IMR-90 (cell line): ENCODE measurements at regions not wholly inside any gene's neighbourhood (a gene's known extent, or its start where the extent isn't known, plus 50 kb on each side); places are given as distances from the start of the nearest gene placed in this dataset.

Experiments used
- ATAC-seq: fragments of 200-7000 bp; cut with Tn5 transposase; 2 replicates; pipeline ENCODE4 v1.9.1; 2020; ENCODE audit warnings: low read depth, mild to moderate bottlenecking, moderate library complexity
- BruUV-seq: library from RNA; stranded (reverse); fragments of 400-500 nt; replicated peaks from 2 replicates; lab custom pipeline; 2021; lab: Mats Ljungman, UMichigan
- CTCF ChIA-PET: fragments of 300-600 bp; formaldehyde crosslinking; extraction: SDS; loops from one replicate; lab custom pipeline; 2021; ENCODE audit warnings: antibody characterized with exemption; lab: Yijun Ruan, JAX
- POLR2A ChIA-PET: fragments of 300-600 bp; sonication (Branson Sonifier 250); formaldehyde crosslinking; loops from one replicate; lab custom pipeline; 2022; ENCODE audit warnings: antibody characterized with exemption; ENCODE audit not compliant: unreplicated experiment; lab: Charles Lee
- DNase-seq: peaks from one replicate; pipeline ENCODE4 v3.0.0; 2013
- H2AFZ ChIP-seq: replicated peaks from 2 replicates; pipeline ENCODE3; 2013; ENCODE audit warnings: low read length, mild to moderate bottlenecking; ENCODE audit not compliant: poor library complexity
- H2AK5ac ChIP-seq: 2 replicates; pipeline ENCODE4 v1.6.1; 2013; ENCODE audit warnings: low read depth, low read length, inconsistent platforms
- H2AK9ac ChIP-seq: replicated peaks from 2 replicates; pipeline ENCODE3; 2013; ENCODE audit warnings: mild to moderate bottlenecking, low read depth, low read length, moderate library complexity; ENCODE audit not compliant: poor library complexity
- H2BK120ac ChIP-seq: 2 replicates; pipeline ENCODE4 v1.6.1; 2013; ENCODE audit warnings: low read depth, low read length, inconsistent platforms
- H2BK15ac ChIP-seq: 3 replicates; pipeline ENCODE4 v1.6.1; 2013; ENCODE audit warnings: low read depth, low read length, inconsistent platforms
- H2BK20ac ChIP-seq: 2 replicates; pipeline ENCODE4 v1.6.1; 2013; ENCODE audit warnings: low read depth, mild to moderate bottlenecking, inconsistent platforms, low read length, moderate library complexity
- H2BK5ac ChIP-seq: 2 replicates; pipeline ENCODE4 v1.6.1; 2013; ENCODE audit warnings: mild to moderate bottlenecking, low read depth, low read length, inconsistent platforms; ENCODE audit not compliant: poor library complexity, severe bottlenecking
- H3K14ac ChIP-seq: replicated peaks from 2 replicates; pipeline ENCODE4 v1.6.1; 2013; ENCODE audit warnings: low read depth, low read length, inconsistent platforms
- H3K18ac ChIP-seq: 2 replicates; pipeline ENCODE4 v1.6.1; 2013; ENCODE audit warnings: low read depth, low read length, control low read depth
- H3K23ac ChIP-seq: 2 replicates; pipeline ENCODE4 v1.6.1; 2013; ENCODE audit warnings: low read depth, low read length, inconsistent platforms
- H3K27ac ChIP-seq: 2 replicates; pipeline ENCODE4 v1.5.1; 2013; ENCODE audit warnings: mild to moderate bottlenecking, control low read depth, low read length; ENCODE audit not compliant: insufficient read depth
- H3K27me3 ChIP-seq: 2 replicates; pipeline ENCODE4 v1.6.1; 2013; ENCODE audit warnings: low read length; ENCODE audit not compliant: control insufficient read depth, insufficient read depth
- H3K36me3 ChIP-seq: 2 replicates; pipeline ENCODE4 v1.6.1; 2013; ENCODE audit warnings: low read length, mixed read lengths; ENCODE audit not compliant: control insufficient read depth, insufficient read depth
- H3K4ac ChIP-seq: 2 replicates; pipeline ENCODE4 v1.6.1; 2013; ENCODE audit warnings: low read depth, low read length, inconsistent platforms
- H3K4me1 ChIP-seq: 2 replicates; pipeline ENCODE4 v1.6.1; 2013; ENCODE audit warnings: low read length, mixed read lengths; ENCODE audit not compliant: control insufficient read depth, insufficient read depth
- H3K4me2 ChIP-seq: 2 replicates; pipeline ENCODE4 v1.6.1; 2013; ENCODE audit warnings: low read depth, mild to moderate bottlenecking, control low read depth, low read length, moderate library complexity
- H3K4me3 ChIP-seq: 2 replicates; pipeline ENCODE4 v1.5.1; 2013; ENCODE audit warnings: low read depth, mild to moderate bottlenecking, control low read depth, low read length, moderate library complexity; ENCODE audit not compliant: insufficient read depth
- H3K56ac ChIP-seq: 2 replicates; pipeline ENCODE4 v1.6.1; 2013; ENCODE audit warnings: low read length, inconsistent platforms; ENCODE audit not compliant: insufficient read depth; ENCODE audit errors: extremely low read depth
- H3K79me1 ChIP-seq, 2 experiments: 2 replicates each; pipeline ENCODE4 v1.6.1; 2013; ENCODE audit warnings: low read length in 2 of 2, inconsistent platforms in 1 of 2, low read depth in 1 of 2
- H3K9ac ChIP-seq: 2 replicates; pipeline ENCODE4 v1.6.1; 2013; ENCODE audit warnings: low read depth, low read length, control low read depth
- H3K9me1 ChIP-seq: 2 replicates; pipeline ENCODE4 v1.6.1; 2013; ENCODE audit warnings: low read length, inconsistent platforms; ENCODE audit not compliant: insufficient read depth
- H3K9me3 ChIP-seq: 2 replicates; pipeline ENCODE4 v1.6.1; 2013; ENCODE audit warnings: low read length; ENCODE audit not compliant: control insufficient read depth, insufficient read depth
- H4K20me1 ChIP-seq: 2 replicates; pipeline ENCODE4 v1.6.1; 2013; ENCODE audit warnings: low read length, inconsistent platforms; ENCODE audit not compliant: insufficient read depth
- H4K5ac ChIP-seq: 2 replicates; pipeline ENCODE4 v1.6.1; 2013; ENCODE audit warnings: mild to moderate bottlenecking, low read depth, low read length, control low read depth
- H4K8ac ChIP-seq, 2 experiments: 2 replicates each; pipeline ENCODE4 v1.6.1; 2013; ENCODE audit warnings: low read depth in 2 of 2, low read length in 2 of 2, control low read depth in 1 of 2, inconsistent platforms in 1 of 2
- H4K91ac ChIP-seq: 2 replicates; pipeline ENCODE4 v1.6.1; 2013; ENCODE audit warnings: low read depth, low read length, inconsistent platforms; ENCODE audit not compliant: insufficient read depth
- CHD1 ChIP-seq: IDR thresholded peaks from 2 replicates; pipeline ENCODE4 v1.6.1; 2012; ENCODE audit warnings: low read depth, low read length, improper control_type of control experiment
- CTCF ChIP-seq: conservative IDR thresholded peaks from 2 replicates; pipeline ENCODE4 v1.5.1; 2012; ENCODE audit warnings: mild to moderate bottlenecking, low read depth, low read length, improper control_type of control experiment
- FOS ChIP-seq: fragments of 150-350 bp; IDR thresholded peaks from 2 replicates; pipeline ENCODE4 v1.6.1; 2016; ENCODE audit warnings: low read depth, low read length
- MAZ ChIP-seq: IDR thresholded peaks from 2 replicates; pipeline ENCODE4 v1.6.1; 2012; ENCODE audit warnings: low read depth, mild to moderate bottlenecking, low read length, improper control_type of control experiment, moderate library complexity, borderline replicate concordance
- MXI1 ChIP-seq: IDR thresholded peaks from 2 replicates; pipeline ENCODE4 v1.6.1; 2012; ENCODE audit warnings: low read depth, mild to moderate bottlenecking, low read length, moderate library complexity, borderline replicate concordance
- NFE2L2 ChIP-seq: fragments of 150-350 bp; IDR thresholded peaks from 2 replicates; pipeline ENCODE4 v1.6.1; 2016; ENCODE audit warnings: low read depth, mild to moderate bottlenecking, low read length
- RAD21 ChIP-seq: IDR thresholded peaks from 2 replicates; pipeline ENCODE4 v1.6.1; 2012; ENCODE audit warnings: low read length, improper control_type of control experiment
- RFX5 ChIP-seq: IDR thresholded peaks from 2 replicates; pipeline ENCODE4 v1.8.0; 2012; ENCODE audit warnings: low read depth, mild to moderate bottlenecking, low read length, moderate library complexity
- SMC3 ChIP-seq: fragments of 150-350 bp; IDR thresholded peaks from 2 replicates; pipeline ENCODE4 v1.6.1; 2016; ENCODE audit warnings: low read depth, mild to moderate bottlenecking, antibody characterized with exemption, low read length, moderate library complexity
- WGBS, 2 experiments: methylation state at CpG; one replicate each; pipeline versions ENCODE4 v1.1.5 to v1.1.7; 2013; ENCODE audit warnings: missing lambda C conversion rate in 2 of 2; ENCODE audit not compliant: insufficient read length in 1 of 2; ENCODE audit errors: extremely low coverage in 2 of 2; 5-methylcytosine and 5-hydroxymethylcytosine counted together
- dilution Hi-C: fragments of 300-500 bp; cut with HindIII; formaldehyde crosslinking; loops from one replicate; pipeline ENCODE4 v1.14.3; 2018; ENCODE audit warnings: low sequenced_read_pairs; ENCODE audit not compliant: unreplicated experiment
- in situ Hi-C: fragments of 300-500 bp; cut with MboI; formaldehyde crosslinking; loops from 3 replicates; pipeline ENCODE4 v1.14.3; 2019; ENCODE audit warnings: low sequenced_read_pairs, inconsistent platforms, mixed read lengths
- intact Hi-C: fragments of 100-400 bp; cut with micrococcal nuclease; formaldehyde crosslinking; loops from 2 replicates; pipeline ENCODE4 v1.10.0; 2022

DNA sequence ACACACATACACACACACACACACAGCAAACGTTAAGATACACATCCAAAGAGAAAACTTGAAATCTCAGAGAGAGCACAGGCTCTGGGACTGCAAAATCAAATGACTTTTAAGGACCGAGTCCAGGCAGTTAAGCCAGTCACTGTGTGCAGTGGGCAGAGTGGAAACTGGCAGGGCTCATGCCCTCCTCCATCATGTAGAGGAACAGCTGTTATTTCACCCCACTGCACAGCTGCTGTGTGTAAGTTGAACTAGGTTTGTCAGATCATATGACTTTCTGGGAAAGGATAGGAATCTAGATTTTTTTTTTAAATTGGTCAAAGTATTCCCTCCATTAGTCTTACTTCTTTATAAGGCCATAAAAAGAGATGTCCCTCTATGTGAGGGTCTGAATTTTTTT, 1002.1 kb downstream of the UQCRFS1 start:
- WGBS, 2 experiments: no CpG with 5 or more reads among the region's 2 CpGs
- Histone ChIP-seq H2BK120ac (no peak overlapping the region), H3K4ac (no peak overlapping the region), H3K36me3 (no peaks in the 10 kb centered on the region), H2AFZ (no peak overlapping the region), H3K9me3 (peaks cover 35% of the 10 kb centered on the region), H3K14ac (no peak overlapping the region), H3K9me1 (no peaks in the 10 kb centered on the region), H2BK15ac (no peak overlapping the region), H4K91ac (no peak overlapping the region), H2BK20ac (no peak overlapping the region), H3K4me2 (no peak overlapping the region), H4K8ac (no peak overlapping the region), H3K56ac (no peak overlapping the region), H3K27me3 (no peaks in the 10 kb centered on the region), H3K23ac (no peak overlapping the region), H4K5ac (no peak overlapping the region), H2BK5ac (no peak overlapping the region), H3K4me1 (no peaks in the 10 kb centered on the region), H2AK9ac (no peak overlapping the region), H3K79me1 (no peaks in the 10 kb centered on the region), H4K20me1 (no peaks in the 10 kb centered on the region), H3K9ac (no peak overlapping the region), H3K4me3 (no peak overlapping the region), H2AK5ac (no peak overlapping the region), H3K18ac (no peak overlapping the region), H3K27ac (no peak overlapping the region)
- ChIA-PET CTCF (interaction anchor here (0.7 kb wide), 1 partner anchor 1133 kb away, joined by 4 read pairs; no protein-coding TSS in a partner anchor), POLR2A (no interaction called here)
- TF ChIP-seq NFE2L2 (no peak), MXI1 (no peak), SMC3 (no peak), RFX5 (no peak), CHD1 (no peak), CTCF (no peak), FOS (no peak), MAZ (no peak), RAD21 (no peak)
- ATAC-seq: no peak
- no TSS peak for BruUV-seq
- DNase-seq: no peak
- intact Hi-C loops (no loop called here), in situ Hi-C loops (no loop called here), dilution Hi-C loops (no loop called here)
